ENCODE measurements at regions not wholly inside any gene's neighbourhood (a gene's known extent, or its start where the extent isn't known, plus 50 kb on each side); places are given as distances from the start of the nearest gene placed in this dataset.

DNA sequence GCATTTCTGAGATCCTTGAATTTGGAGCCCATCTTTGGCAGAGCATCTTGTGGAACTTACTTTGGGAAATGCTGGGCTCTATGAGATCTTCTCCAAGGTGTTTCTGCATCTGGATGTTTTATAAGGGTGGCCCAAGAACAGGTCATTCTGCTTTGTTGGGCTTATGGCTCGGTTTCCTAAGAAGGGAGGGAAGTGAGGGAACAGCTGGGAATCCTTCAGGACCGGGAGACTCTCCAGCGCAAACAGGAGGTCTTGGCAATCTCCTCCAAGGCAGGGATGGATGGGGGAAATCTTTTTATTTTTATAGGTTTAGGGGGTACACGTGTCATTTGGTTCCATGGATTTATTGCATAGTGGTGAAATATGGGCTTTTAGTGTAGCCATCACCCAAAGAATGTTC lies 54.7 kb downstream of the IRX3 start:
- TF ChIP-seq, protein P1, sequence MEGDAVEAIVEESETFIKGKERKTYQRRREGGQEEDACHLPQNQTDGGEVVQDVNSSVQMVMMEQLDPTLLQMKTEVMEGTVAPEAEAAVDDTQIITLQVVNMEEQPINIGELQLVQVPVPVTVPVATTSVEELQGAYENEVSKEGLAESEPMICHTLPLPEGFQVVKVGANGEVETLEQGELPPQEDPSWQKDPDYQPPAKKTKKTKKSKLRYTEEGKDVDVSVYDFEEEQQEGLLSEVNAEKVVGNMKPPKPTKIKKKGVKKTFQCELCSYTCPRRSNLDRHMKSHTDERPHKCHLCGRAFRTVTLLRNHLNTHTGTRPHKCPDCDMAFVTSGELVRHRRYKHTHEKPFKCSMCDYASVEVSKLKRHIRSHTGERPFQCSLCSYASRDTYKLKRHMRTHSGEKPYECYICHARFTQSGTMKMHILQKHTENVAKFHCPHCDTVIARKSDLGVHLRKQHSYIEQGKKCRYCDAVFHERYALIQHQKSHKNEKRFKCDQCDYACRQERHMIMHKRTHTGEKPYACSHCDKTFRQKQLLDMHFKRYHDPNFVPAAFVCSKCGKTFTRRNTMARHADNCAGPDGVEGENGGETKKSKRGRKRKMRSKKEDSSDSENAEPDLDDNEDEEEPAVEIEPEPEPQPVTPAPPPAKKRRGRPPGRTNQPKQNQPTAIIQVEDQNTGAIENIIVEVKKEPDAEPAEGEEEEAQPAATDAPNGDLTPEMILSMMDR (IDR thresholded peaks at IDR 0.05) = no peak
- TF ChIP-seq POLR2A (IDR thresholded peaks at IDR 0.05) = no peak
- Histone ChIP-seq H3K9me3 (peaks cover 0 to 10% (median 0%) of the 10 kb centered on the region in 12 donors), H3K4me1 (peaks cover 0 to 26% (median 6%) of the 10 kb centered on the region in 12 donors), H3K36me3 (no peaks in the 10 kb centered on the region), H3K4me3 (no peak overlapping the region), H3K27me3 (peaks cover 0 to 3% (median 0%) of the 10 kb centered on the region in 9 donors), H3K27ac (no peak overlapping the region)
- intact Hi-C loops (cut with DNase I) = no loop called here
- no peak for ATAC-seq
- no peak for DNase-seq
- 71 to 85% (median 78%) methylated on average over 4 of the region's 4 CpGs for WGBS, 4 donors

DNA sequence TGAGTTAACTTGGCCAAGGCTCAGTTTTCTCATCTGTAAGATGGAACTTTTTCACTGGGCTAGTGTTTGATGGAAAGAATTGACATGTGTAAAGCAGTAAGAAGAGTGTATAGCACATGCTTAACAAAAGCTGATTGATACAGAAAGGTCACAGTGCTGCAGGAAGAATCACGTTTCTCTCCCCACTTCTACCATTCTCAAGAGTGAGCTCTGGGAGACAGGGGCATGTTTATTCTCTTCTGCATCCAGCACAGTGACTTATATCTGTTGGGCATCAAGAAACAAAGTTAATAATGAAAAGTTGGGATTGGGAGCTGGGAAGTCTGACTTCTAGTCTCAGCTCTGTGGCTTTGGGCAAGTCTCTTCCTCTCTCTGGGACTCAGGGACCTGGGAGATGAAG lies 55.3 kb downstream of the IRX3 start:
- Histone ChIP-seq H3K27me3 (peaks cover 0 to 3% (median 0%) of the 10 kb centered on the region in 9 donors), H3K27ac (no peak overlapping the region), H3K36me3 (no peaks in the 10 kb centered on the region), H3K4me3 (no peak overlapping the region), H3K4me1 (peaks cover 0 to 20% (median 6%) of the 10 kb centered on the region in 12 donors), H3K9me3 (peaks cover 0 to 7% (median 0%) of the 10 kb centered on the region in 12 donors)
- no peak for DNase-seq
- no peak for ATAC-seq
- TF ChIP-seq POLR2A (IDR thresholded peaks at IDR 0.05) = no peak
- TF ChIP-seq, protein P1 (IDR thresholded peaks at IDR 0.05) = no peak
- 57 to 69% (median 62%) methylated on average over 1 of the region's 1 CpG for WGBS, 4 donors
- intact Hi-C loops (cut with DNase I) = no loop called here

DNA sequence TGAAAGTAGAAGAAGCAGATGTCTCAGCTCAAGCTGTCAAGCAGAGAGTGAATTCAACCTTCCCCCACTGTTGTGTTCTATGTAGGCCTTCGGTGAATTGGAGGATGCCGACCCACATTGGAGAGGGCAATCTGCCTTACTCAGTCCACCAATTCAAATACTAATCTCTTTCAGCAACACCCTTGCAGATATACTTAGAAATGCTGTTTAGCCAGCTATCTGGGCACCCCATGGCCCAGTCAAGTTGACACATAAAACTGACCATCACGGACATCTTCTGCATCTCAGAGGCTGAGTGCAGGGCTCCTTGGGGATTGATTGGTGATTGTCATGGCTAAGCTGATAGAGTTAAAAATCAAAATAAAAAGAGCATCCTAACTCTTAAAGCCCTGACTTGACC lies 58.3 kb downstream of the IRX3 start:
- H3K27me3 ChIP-seq = peaks cover 0 to 3% (median 0%) of the 10 kb centered on the region in 9 donors
- no peak for DNase-seq
- no peak overlapping the region for H3K4me3 ChIP-seq
- no peak overlapping the region for H3K27ac ChIP-seq
- peaks cover 0 to 7% (median 0%) of the 10 kb centered on the region in 12 donors for H3K9me3 ChIP-seq
- ATAC-seq = no peak
- intact Hi-C loops (cut with DNase I) = no loop called here
- TF ChIP-seq POLR2A (IDR thresholded peaks at IDR 0.05) = no peak
- TF ChIP-seq, protein P1 (IDR thresholded peaks at IDR 0.05) = no peak
- no peaks in the 10 kb centered on the region for H3K4me1 ChIP-seq
- H3K36me3 ChIP-seq = no peaks in the 10 kb centered on the region
- WGBS, 4 donors = 88 to 97% (median 92%) methylated on average over 3 of the region's 3 CpGs

DNA sequence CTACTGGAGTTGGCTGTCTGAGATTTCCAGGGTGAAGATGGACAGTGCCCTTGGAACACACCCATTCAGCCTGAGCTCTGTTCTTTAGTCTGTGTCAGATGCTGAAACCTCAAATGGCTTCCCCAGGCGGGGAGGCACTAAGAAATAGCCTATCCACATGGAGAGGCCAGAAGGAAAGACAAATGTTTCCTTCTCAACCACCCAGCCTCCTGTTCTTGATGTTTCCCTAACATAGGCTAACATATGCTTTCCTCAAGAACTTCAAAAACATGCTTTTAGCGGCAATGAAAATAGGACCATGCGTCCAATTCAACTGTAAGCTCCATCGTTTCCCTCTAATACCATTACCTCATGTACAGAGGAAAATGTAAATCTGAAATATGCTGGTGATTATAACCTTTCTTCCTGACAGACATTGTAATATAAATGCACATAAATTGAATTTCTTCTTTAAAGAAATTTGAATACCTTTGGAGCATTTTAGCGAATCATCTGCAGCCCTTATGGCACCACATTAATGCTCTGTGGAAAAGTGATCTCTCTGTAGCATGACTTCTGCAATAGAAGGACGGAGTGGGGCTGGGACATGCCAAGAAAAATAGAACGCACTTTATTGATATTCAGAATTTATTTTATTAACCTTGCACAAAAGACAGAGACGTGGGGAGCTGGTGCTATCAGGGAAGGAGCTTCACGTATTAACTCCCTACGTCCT lies 60.1 kb downstream of the IRX3 start:
- intact Hi-C loops (cut with DNase I) = no loop called here
- ATAC-seq = no peak
- H3K27me3 ChIP-seq = no peaks in the 10 kb centered on the region
- no peak for TF ChIP-seq POLR2A (IDR thresholded peaks at IDR 0.05)
- TF ChIP-seq, protein P1 (IDR thresholded peaks at IDR 0.05) = no peak
- H3K27ac ChIP-seq = no peak overlapping the region
- H3K4me3 ChIP-seq = no peak overlapping the region
- peaks cover 0 to 7% (median 0%) of the 10 kb centered on the region in 12 donors for H3K9me3 ChIP-seq
- WGBS, 4 donors = 79 to 93% (median 89%) methylated on average over 10 of the region's 10 CpGs
- DNase-seq = no peak
- H3K36me3 ChIP-seq = no peaks in the 10 kb centered on the region
- H3K4me1 ChIP-seq = no peaks in the 10 kb centered on the region
